Panc1 (cell line): ENCODE measurements at regions not wholly inside any gene's neighbourhood (a gene's known extent, or its start where the extent isn't known, plus 50 kb on each side); places are given as distances from the start of the nearest gene placed in this dataset.

Source experiments
- CTCF ChIP-seq: fragments of 450-650 bp; IDR thresholded peaks from 2 replicates; pipeline ENCODE4 v1.5.1; 2017; ENCODE audit warnings: mild to moderate bottlenecking
- POLR2AphosphoS5 ChIP-seq: IDR thresholded peaks from 2 replicates; pipeline ENCODE4 v1.6.1; 2012; ENCODE audit warnings: mild to moderate bottlenecking, low read depth, low read length, moderate library complexity
- REST ChIP-seq, 2 experiments: IDR thresholded peaks; 2 replicates each; pipeline ENCODE4 v1.6.1; 2011 to 2012; ENCODE audit warnings: low read depth in 2 of 2, control low read depth in 1 of 2, low read length in 1 of 2, mild to moderate bottlenecking in 1 of 2, moderate library complexity in 1 of 2; ENCODE audit not compliant: insufficient read depth in 1 of 2
- TCF7L2 ChIP-seq: IDR thresholded peaks from 2 replicates; pipeline ENCODE4 v1.6.1; 2011; ENCODE audit warnings: mild to moderate bottlenecking, low read depth, low read length, inconsistent platforms

- TF ChIP-seq CTCF, result no peak
- TF ChIP-seq POLR2AphosphoS5, result no peak
- no peak for TF ChIP-seq REST (IDR thresholded peaks at IDR 0.05; ENCODE audit: insufficient read depth in 1 of 2, low read depth in 2 of 2, low read length in 1 of 2)
- no peak for TF ChIP-seq TCF7L2
These were observed 316.3 kb downstream of the UACA start for GRCh38 chr15:70447081-70447480.
